B cell (primary cell): ENCODE measurements at regions not wholly inside any gene's neighbourhood (a gene's known extent, or its start where the extent isn't known, plus 50 kb on each side); places are given as distances from the start of the nearest gene placed in this dataset.

ENCODE experiments used
- CTCF ChIP-seq: fragments of 200-600 bp; IDR thresholded peaks from one replicate; pipeline ENCODE4 v1.8.0; 2022; ENCODE audit warnings: antibody characterized with exemption, mild to moderate bottlenecking
- EZH2 ChIP-seq: IDR thresholded peaks from 2 replicates; pipeline ENCODE4 v1.6.1; 2012; ENCODE audit warnings: borderline replicate concordance, low read depth, mild to moderate bottlenecking, moderate library complexity, low read length; ENCODE audit not compliant: insufficient read depth, poor library complexity, severe bottlenecking

GRCh38 chr12:65618588-65618987 is 205.7 kb upstream of the HMGA2 start:
- no peak for TF ChIP-seq CTCF
- no peak for TF ChIP-seq EZH2
